GM18907 (cell line): ENCODE measurements at regions not wholly inside any gene's neighbourhood (a gene's known extent, or its start where the extent isn't known, plus 50 kb on each side); places are given as distances from the start of the nearest gene placed in this dataset.
"Not testable (repeated sequence)": the region's sequence is repeated elsewhere in the genome, so short reads cannot be mapped to it uniquely, and the experiment has no call there.

Experiments
- ATAC-seq: cut with Tn5 transposase; IDR thresholded peaks from one replicate; pipeline ENCODE4 v1.9.1; 2021; ENCODE audit warnings: mild to moderate bottlenecking, moderate library complexity; ENCODE audit not compliant: unreplicated experiment

GRCh38 chr15:95119041-95119610 is 887.8 kb downstream of the MCTP2 start:
- ATAC-seq, result no peak

GRCh38 chr15:95120595-95120994 is 889.2 kb downstream of the MCTP2 start:
- no peak for ATAC-seq

- no peak for ATAC-seq
These were observed 889.8 kb downstream of the MCTP2 start for GRCh38 chr15:95121191-95121590.

- ATAC-seq, result no peak
These were observed 894.4 kb downstream of the MCTP2 start for GRCh38 chr15:95125803-95126202.

- ATAC-seq, result no peak
These were observed 896.0 kb downstream of the MCTP2 start for GRCh38 chr15:95127356-95127755.

GRCh38 chr15:95129574-95129973 is 898.2 kb downstream of the MCTP2 start:
- ATAC-seq, result no peak

- no peak for ATAC-seq
These were observed 899.8 kb downstream of the MCTP2 start for GRCh38 chr15:95131131-95131556.

GRCh38 chr15:95132774-95133173 is 901.4 kb downstream of the MCTP2 start:
- ATAC-seq, result no peak

- ATAC-seq, result no peak
These were observed 903.2 kb downstream of the MCTP2 start for GRCh38 chr15:95134431-95135110.

- no peak for ATAC-seq
These were observed 907.4 kb downstream of the MCTP2 start for GRCh38 chr15:95138604-95139270.

- no peak for ATAC-seq
These were observed 910.1 kb downstream of the MCTP2 start for GRCh38 chr15:95141486-95141885.

- ATAC-seq, result no peak
These were observed 911.2 kb downstream of the MCTP2 start for GRCh38 chr15:95142531-95142930.

GRCh38 chr15:95146481-95146880 is 915.1 kb downstream of the MCTP2 start:
- no peak for ATAC-seq

- no peak for ATAC-seq
These were observed 916.8 kb downstream of the MCTP2 start for GRCh38 chr15:95148183-95148582.

- ATAC-seq, result no peak
These were observed 917.7 kb downstream of the MCTP2 start for GRCh38 chr15:95149036-95149435.

GRCh38 chr15:95149771-95150170 is 918.4 kb downstream of the MCTP2 start:
- ATAC-seq, result no peak

- ATAC-seq, result no peak
These were observed 919.1 kb downstream of the MCTP2 start for GRCh38 chr15:95150466-95150865.

GRCh38 chr15:95152741-95153140 is 921.4 kb downstream of the MCTP2 start:
- ATAC-seq, result no peak

- ATAC-seq, result not testable (repeated sequence)
These were observed 921.8 kb downstream of the MCTP2 start for GRCh38 chr15:95153201-95153600.

GRCh38 chr15:95160316-95160715 is 929.0 kb downstream of the MCTP2 start:
- no peak for ATAC-seq

- no peak for ATAC-seq
These were observed 930.7 kb downstream of the MCTP2 start for GRCh38 chr15:95162069-95162468.

- no peak for ATAC-seq
These were observed 931.2 kb downstream of the MCTP2 start for GRCh38 chr15:95162531-95162930.
